Stomach (tissue), 4 donors: ENCODE measurements at regions not wholly inside any gene's neighbourhood (a gene's known extent, or its start where the extent isn't known, plus 50 kb on each side); places are given as distances from the start of the nearest gene placed in this dataset.

Source experiments
- CTCF ChIP-seq, 7 experiments: fragments of 450-650 bp in 4 of 7; fragments of 200-600 bp in 3 of 7; sonication (generic) in 3 of 7; IDR thresholded peaks; one replicate each; pipeline ENCODE4 v1.5.1; 2016 to 2019; ENCODE audit warnings: antibody characterized with exemption in 7 of 7, control low read depth in 2 of 7, mild to moderate bottlenecking in 1 of 7
- EP300 ChIP-seq: sonication (generic); formaldehyde crosslinking; IDR thresholded peaks from one replicate; pipeline ENCODE4 v1.6.1; 2017; ENCODE audit warnings: antibody characterized with exemption
- POLR2A ChIP-seq, 4 donors: fragments of 450-650 bp; IDR thresholded peaks; one replicate each; pipeline ENCODE4 v1.6.1; 2016; ENCODE audit warnings: antibody characterized with exemption in 4 of 4, control low read depth in 2 of 4, mild to moderate bottlenecking in 1 of 4, moderate library complexity in 1 of 4
- POLR2AphosphoS5 ChIP-seq, 3 donors: sonication (generic); formaldehyde crosslinking; IDR thresholded peaks; one replicate each; pipeline ENCODE4 v1.6.1; 2016; ENCODE audit warnings: antibody characterized with exemption in 3 of 3

GRCh38 chrX:143800150-143800549 lies 79.6 kb upstream of the SPANXN2 start:
- no peak for TF ChIP-seq CTCF (IDR thresholded peaks at IDR 0.05)
- no peak for TF ChIP-seq EP300
- no peak for TF ChIP-seq POLR2AphosphoS5 (IDR thresholded peaks at IDR 0.05)
- no peak for TF ChIP-seq POLR2A (IDR thresholded peaks at IDR 0.05)
